Activated CD8-positive, alpha-beta memory T cell treated with anti-CD3 and anti-CD28 coated beads for 48 hours (primary cell): ENCODE measurements at regions not wholly inside any gene's neighbourhood (a gene's known extent, or its start where the extent isn't known, plus 50 kb on each side); places are given as distances from the start of the nearest gene placed in this dataset.

Source experiments
- DNase-seq, 3 experiments: peaks; one replicate each; pipeline ENCODE4 v3.0.0-alpha.2; 2020; ENCODE audit warnings: low read depth in 2 of 3, low spot score in 2 of 3

DNA sequence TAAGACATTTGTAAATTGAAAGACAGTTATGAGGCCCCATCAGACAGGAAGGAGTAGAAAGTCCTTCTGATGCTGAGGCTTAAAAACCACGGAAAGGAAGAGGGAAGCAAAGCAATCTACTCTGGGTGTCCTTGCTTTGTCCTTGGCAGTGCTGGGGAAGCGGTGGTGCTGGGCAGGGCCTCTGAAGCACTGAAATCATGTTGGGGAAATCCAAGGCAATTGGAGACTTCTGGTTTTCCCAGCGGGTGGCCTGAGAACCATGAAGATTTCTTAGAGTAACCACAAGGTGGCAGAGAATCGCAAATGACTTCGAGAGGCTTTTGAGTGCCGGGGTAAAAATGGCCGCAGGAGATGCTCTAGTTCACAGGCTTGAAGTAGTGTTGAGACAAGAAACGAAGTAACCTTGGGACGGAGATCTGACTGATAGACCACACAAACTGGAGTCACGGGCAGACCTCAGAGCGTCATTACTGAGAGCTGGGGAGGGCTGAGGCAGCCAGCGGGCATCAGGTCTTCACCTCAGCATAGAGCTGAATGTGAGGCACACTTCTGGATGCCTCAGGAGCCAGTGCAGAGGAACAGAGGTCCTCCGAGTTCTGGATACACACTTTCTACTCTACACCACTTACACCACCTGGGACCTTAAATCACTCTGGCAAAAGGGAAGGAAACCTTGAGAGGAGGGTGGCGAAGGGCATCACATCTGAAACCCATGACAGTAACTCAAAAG, 130.7 kb upstream of the GPRIN3 start:
- peak; percentile 2 to 16 (median 5) for DNase-seq

DNA sequence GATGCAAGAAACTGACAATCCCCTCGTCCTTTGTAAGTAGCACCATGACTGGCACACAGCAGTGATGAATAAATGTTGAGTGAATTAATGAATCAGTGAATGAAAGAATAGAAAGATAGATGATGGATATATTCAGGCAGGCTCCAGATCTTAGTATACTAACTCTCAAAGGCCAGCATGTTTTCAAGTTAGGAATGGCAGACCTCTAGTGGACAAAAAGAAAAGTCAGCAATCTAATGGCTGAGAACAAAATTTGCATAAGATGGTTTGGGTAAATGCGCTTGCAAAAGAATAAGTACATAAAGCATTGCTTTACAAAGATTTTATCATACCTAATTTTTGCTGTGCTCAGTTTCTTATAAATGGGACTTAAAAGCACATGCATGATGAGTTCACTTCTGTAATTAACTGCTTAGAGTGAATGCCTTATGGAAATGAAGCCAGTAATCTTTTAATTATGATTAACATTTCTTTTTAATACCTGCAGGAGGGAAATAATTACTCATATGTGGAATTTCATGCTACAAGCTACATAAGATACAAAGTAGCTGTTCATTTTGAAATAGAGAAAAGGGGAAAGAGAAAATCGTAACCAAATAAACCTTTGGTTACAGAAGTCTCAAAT, 126.9 kb upstream of the GPRIN3 start:
- no peak for DNase-seq

DNA sequence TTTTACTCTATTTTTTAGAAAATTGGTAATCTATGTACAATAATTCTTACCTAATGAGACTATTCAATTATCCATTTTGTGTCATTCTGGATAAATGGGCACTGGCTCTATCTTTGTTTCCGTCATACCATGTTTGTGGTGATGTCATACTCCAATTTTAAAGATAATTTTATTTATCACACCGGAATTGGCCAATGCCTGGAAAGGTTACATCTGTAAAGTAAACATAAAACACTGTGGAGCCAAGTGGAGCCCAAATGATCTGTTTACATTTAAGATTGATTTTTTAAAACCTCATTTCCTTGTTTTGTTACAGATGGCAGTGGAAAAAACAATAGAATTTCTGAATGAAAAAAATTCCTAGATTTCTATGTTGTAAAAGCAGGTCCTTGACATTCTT, 120.2 kb upstream of the GPRIN3 start:
- no peak for DNase-seq

DNA sequence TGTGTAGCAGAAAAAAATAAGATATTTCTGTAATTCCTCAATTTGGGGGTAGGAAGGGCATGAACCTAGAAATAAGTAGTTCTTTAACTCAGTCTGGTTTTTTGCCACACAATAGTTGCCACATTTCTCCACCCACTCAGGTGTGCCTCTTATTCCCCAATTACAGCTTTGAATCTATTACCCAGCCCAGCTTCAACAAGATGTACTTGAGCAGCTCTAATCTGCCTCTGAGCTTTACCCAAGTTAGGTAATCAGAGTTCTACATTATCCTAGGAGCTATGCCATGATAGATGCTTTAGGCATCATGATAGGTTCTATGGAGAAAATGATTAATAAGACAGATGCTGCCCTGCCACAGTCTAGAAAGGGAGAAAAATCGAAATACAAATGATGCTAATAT, 117.4 kb upstream of the GPRIN3 start:
- DNase-seq = no peak

DNA sequence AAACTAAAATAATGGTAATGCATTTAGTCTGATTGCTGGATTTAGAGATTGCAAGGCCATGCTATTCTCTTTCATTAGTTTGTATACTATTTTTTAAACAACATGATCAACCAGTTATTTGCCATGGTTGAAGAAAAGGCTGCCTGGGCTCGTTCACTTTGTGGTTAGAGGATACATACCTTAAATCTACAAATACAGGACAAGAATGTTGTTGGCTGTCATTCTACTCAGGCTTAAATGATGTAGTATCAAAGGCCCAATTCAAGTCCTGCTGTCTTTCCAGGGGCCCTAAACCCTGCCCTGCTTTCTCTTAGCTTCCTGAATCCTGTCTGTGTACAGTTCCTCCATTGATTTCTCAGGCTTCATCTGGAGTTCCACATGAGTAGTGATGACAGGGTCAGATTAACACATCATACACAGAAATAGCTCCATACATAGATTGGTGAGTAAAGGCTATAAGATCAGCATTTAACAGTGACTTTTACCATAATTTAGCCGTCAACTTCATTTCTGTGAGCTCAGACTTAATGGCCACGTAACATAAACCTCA, 114.9 kb upstream of the GPRIN3 start:
- no peak for DNase-seq

DNA sequence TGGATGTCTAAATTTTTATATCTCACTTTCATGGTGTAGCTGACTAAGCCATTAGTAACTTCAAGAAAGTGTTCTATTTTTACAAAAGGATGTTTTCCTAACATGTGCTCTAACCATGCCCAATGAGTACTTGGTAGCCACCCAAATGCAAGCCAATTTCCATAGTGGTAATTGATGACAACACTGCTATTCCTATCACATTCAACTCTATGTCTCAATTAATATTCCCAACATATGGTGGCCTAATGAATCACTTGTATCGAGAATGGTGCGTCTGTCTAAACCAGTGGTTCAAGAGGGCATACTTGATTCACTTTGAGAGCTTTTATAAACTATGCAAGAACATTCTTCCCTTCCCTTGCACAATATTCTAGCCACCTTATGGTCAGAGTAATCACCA, 112.9 kb upstream of the GPRIN3 start:
- DNase-seq = no peak

DNA sequence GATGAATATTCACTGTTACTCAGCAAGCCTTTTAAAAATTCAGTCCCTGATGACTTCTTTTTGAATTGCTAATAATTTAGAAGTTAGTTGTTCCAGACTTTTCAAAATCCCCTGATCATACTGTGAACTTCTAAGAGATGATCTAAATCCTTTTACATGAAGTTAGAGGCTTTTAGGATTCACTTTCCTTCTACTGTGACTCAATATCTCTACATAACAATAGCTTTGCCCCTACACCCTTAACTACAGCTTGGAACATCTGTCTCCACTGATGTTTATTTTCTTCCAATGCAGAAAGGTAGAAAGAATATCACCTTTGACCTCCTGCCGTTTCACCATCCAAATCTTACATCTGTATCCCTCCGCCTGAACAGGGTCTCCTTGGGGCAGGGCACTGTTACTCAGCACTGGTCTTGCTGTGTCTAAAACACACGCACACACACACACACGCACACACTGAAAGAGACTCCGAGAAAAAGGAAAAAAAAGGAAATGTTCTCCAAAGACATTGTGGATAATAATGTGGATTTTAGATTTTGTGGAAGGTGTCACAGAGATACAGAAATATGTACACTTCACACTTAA, 111.6 kb upstream of the GPRIN3 start:
- no peak for DNase-seq

DNA sequence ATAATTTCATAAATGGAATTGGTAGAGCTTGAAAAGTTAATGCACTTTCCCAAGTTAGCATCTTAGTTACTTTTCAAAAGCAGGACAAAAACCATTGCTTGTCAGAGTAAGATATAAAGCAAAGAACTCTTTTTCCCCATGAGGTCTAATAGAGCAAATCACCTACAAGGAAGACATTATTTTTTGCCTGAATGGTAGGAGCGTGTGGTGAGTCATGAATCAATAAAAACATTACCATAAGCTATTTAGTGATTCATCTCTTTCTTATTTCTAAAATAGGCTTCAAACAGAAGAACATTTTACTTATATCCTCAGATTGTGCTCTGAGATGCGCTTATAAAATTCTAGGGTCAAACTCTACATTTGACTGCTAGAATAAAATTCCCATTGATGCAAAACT, 109.4 kb upstream of the GPRIN3 start:
- no peak for DNase-seq

DNA sequence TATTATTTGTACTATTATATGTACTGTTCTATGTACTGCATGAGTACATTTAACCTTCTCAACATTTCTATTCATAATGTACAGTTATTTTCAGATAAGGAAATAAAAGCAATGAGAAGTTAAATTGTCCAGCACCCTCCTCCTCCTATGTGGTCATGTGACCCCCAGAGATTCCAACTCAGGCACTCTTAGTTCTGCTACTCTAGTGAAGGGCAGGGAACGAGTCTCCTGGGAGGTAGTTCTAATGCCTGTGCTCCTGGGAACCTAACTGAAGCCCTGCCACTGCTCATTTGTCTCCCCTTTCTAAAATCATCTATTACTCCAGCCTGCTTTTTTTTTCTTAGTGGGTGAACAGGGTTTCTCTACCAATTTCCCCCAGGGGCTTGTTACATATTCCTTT, 105.9 kb upstream of the GPRIN3 start:
- DNase-seq = no peak

DNA sequence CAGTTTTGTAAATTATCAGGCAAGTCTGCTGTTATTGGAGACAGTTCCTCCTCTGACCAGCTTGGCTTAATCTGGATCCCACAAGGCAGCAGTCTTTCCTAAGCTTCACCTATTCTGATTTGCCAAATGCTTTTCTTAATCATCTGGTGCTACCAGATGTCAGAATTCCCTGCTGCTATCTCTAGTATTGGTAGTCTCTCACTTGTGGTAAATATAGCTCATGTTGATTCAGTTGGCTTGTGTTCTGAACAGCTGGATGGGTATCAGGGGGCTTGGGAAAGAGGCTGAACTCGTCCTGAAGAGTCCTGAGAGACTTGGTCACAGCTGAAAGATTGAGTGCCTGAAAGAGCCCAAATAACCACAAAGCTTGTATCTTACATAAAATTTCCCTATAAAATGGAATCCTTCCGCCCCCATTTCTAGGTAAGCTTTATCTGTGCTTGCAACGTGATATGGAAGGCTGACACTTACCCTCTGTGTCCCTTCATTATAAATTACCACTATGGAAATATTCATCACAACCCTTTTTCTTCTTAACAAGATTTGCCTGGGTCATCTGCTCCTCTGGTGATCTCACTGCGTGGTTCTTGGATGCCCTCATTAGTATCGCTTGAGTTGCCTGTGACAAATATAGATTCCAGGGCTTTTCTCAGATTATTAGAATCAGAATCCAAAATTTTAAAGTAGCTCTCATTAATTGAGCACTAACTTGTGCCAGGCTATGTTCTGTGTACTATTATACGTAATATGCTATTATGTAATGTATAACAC, 104.1 kb upstream of the GPRIN3 start:
- DNase-seq = no peak

DNA sequence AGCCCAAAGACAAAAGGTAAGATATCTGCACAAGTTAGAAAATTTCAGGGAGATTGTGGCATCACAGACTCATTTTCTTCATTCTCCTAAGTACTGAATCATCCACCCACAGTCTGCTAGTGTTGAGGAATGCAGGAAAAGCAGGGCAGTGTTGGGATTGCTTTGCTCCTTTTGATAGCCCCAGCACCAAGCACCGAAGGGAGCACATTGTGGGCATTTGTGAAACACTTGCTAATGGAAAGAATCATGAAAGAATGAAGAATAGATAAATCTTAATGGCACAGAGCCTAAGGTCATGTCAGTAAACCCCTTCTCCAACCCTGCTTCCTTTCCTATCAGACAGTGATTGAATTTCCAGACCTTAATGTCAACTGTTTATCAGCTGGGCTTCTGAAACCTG, 103.1 kb upstream of the GPRIN3 start:
- no peak for DNase-seq

DNA sequence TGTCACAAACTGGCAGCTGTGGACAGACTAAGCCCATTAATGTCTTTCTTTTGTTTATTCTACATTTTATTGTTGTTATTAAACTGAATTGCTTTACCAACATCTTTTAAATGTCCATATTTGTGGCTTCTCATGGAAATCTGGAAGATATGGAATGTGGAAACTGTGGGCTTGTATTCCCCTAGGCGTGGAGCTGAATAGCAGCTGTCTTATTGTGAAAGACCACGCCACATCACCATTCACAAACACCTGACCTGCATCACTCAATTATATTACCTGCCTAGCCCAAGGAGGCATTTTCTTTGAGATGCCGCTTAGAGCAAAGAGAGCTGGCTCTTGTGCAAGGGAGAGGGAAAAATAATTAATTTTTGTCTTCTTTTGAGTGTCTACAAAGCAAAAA, 96.9 kb upstream of the GPRIN3 start:
- DNase-seq = no peak

DNA sequence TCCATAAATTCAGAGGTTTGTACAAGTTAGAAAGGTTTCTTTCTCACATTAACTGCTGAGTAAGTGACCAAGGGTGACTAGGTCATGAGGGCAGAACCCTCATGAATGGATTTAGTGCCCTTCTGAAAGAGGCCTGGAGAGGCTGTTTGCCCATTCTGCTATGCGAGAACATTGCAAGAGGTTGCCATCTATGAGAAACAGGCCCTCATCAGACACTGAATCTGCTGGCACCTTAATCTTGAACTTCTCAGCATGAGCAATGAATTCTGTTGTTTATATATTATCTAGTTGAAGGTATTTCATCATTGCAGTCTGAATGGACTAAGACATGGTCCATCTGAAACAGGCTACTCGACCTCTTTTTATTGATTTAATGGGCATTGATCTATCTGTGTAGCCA, 96.2 kb upstream of the GPRIN3 start:
- no peak for DNase-seq

DNA sequence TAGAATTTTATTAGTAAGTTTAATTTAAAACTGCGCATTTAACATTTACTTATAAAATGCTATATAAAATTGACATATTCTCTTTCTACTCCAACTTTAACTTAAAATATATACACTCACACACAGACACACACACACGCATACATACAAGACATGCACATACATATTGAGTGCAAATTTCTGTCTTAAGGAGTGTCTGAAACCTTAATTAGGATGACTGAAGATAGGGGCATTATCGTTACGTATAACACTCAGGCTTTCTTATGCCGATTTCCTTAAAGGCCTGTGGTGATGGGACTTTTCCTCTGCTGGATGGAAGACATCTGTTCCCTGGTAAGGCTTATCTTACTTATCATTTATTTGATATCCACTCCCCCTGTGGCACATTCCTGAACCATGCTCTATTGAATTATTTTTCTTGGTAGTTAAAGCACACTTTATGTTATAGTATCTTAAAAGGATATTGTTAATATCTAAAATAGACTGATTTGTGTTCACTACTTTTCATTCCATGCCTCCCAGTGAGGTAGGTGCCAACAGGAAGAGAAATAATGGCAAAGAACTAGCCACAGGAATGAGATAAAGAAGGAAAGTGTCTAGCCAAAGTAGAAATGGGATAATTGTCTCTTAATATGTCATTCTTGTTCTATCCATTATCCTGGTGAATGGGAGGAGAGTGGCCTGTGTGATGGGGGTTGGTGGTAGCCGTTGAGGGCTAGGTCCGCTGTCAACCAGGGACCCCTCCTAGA, 92.9 kb upstream of the GPRIN3 start:
- DNase-seq = no peak

DNA sequence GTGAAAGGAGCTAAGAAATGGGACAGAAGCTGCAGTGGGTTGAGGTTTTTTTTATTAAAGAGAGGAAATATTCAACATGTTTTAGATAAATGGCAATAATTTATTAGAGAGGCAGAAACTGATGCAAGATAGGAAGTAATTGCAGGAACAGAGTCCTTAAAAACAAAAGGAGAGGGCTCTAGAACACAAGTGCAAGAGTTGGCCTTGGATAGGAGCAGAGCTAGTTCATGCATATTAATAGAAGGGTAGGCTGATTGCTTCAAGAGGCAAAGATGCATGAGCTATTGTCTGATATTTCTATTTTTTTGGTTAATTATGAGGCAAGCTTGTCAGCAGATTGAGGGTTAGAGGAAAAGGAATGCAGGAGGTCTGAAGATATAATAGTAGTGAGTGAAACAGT, 91.0 kb upstream of the GPRIN3 start:
- DNase-seq = no peak

DNA sequence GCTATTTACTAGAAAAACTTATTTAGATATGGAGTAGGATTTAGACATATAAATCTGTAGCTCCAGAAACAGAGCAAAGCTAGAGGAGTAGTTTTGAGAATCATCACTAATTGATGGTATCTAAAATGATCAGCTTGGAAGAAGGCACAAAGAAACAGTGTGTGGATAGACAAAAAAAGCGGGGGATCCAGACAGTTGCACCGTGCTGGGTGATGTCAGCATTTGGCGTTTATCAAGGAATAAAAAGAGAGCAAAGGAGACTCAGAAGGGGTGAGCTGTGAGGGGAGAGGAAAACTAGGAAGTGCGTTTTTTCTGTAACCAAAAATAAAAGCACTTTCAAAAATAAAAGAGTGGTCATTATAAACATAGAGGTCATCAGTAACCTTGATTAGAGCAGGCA, 90.5 kb upstream of the GPRIN3 start:
- no peak for DNase-seq

DNA sequence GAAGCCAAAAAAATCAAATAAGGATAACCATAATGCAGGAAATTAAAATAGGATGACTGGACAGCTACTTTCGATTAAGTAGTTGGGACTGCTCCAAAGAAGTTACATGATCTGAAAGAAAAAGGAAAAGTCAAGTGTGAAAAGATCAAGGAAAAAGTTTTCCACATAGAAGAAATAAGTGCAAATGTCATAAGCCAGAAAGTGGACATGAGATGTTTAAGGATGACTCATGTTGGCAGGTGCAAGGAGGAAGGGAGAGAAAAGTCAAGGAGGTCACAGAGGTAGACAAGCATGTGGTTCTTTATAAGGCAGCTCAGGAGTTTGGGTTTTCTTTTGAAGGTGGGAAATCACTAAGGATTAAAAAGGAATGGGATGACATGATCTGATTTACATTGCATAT, 89.8 kb upstream of the GPRIN3 start:
- DNase-seq = no peak

DNA sequence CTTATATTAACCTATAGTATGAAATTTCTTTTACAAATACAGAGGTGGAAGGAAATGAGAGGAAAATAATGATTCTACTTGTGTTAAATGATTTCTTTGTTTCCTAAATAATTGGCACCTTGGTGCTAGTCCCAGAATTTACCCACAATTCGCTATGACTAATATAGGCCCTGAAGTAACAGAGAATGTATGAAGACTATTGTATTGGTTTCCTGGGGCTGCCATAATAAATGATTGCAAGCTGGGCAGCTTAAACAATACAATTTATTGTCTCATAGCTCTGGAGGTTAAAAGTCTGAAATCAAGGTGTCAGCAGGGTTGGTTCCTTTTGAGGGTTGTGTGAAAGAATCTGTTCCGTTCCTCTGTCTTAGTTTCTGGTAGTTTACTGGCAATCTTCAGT, 74.8 kb upstream of the GPRIN3 start:
- no peak for DNase-seq

DNA sequence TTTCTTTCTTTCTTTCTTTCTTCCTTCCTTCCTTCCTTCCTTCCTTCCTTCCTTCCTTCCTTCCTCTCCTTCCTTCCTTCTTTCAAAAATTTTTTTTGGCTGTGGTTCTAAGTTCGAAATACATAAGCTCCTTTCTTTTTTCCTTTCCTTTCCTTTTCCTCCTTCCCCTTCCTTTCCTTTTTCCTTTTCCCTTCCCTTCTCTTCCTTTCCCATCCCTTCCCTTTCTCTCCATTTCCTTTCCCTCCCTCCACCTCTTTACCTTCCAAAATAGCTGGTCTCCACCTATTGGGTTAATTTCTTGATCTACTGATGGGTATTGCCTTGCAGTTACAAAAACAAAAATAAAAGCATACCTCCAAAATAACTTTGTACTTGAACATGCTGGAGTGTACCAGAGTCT, 73.4 kb upstream of the GPRIN3 start:
- DNase-seq = no peak

DNA sequence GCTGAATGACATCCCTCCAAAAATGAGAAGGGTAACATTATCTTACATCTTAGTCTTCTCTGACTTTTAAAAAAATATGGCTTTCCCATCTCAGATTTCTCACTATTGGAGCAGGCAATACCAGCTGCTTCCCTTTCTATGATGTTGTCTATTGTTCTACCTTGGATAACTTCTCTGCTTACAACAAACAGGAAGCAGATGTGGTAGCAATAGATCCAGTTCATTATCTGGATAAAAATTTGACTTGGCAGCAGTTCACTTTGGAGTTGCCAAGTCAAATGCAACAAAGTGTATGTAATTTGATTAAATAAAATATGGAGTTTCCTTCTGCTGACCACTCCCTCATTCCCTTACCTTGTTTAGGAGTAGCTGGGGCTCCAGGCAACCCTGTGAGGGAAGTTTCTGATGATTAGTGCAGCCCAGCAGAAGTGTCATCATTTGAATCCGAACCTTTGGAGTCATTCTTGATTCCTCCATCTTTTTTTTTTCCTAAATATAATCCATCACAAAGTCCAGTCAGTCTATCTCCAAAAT, 72.0 kb upstream of the GPRIN3 start:
- DNase-seq = no peak

DNA sequence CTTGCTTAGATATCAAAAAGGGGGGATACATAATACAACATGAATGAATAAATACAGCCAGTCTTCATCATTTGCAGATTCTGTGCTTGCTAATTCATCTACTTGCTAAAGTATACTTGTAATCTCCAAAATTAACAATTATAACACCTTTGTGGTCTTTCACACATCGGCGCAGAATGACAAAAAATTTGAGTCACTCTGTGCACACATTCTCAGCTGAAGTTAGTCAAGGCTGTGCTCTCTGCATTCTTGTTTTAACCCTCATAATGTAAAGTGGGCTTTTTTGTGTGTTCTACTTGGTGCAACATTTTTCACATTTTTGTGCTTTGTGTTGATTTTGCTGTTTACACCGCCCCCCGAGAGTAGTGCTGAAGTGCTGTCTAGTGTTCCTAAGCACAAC, 65.8 kb upstream of the GPRIN3 start:
- no peak for DNase-seq
